ENCODE measurements at regions not wholly inside any gene's neighbourhood (a gene's known extent, or its start where the extent isn't known, plus 50 kb on each side); places are given as distances from the start of the nearest gene placed in this dataset.

- TF ChIP-seq CTCF (IDR thresholded peaks at IDR 0.05; ENCODE audit: borderline replicate concordance, extremely low read depth, low read length, poor library complexity, severe bottlenecking) (no peak), EZH2 (IDR thresholded peaks at IDR 0.05; ENCODE audit: borderline replicate concordance, low read depth, low read length, severe bottlenecking) (no peak)
These were observed 1605.7 kb upstream of the CDH6 start for GRCh38 chr5:29587832-29588231.

Measured in DND-41 (cell line).